NB4 (cell line): ENCODE measurements at regions not wholly inside any gene's neighbourhood (a gene's known extent, or its start where the extent isn't known, plus 50 kb on each side); places are given as distances from the start of the nearest gene placed in this dataset.

Source experiments
- DNase-seq: peaks from one replicate; pipeline ENCODE4 v3.0.0; 2010; ENCODE audit warnings: low read depth
- H3K4me3 ChIP-seq: one replicate; pipeline ENCODE4 v1.5.1; 2011; ENCODE audit warnings: mild to moderate bottlenecking, low read depth, low read length, moderate library complexity
- CTCF ChIP-seq: IDR thresholded peaks from one replicate; pipeline ENCODE4 v1.5.1; 2012; ENCODE audit warnings: low read depth, low read length
- MAX ChIP-seq: IDR thresholded peaks from 2 replicates; pipeline ENCODE4 v1.6.1; 2011; ENCODE audit warnings: low read depth, low read length
- MYC ChIP-seq: IDR thresholded peaks from 2 replicates; pipeline ENCODE4 v1.6.1; 2011; ENCODE audit warnings: low read depth, low read length
- POLR2A ChIP-seq: IDR thresholded peaks from 2 replicates; pipeline ENCODE4 v1.6.1; 2011; ENCODE audit warnings: mild to moderate bottlenecking; ENCODE audit not compliant: insufficient read length; ENCODE audit errors: extremely low read depth

DNA sequence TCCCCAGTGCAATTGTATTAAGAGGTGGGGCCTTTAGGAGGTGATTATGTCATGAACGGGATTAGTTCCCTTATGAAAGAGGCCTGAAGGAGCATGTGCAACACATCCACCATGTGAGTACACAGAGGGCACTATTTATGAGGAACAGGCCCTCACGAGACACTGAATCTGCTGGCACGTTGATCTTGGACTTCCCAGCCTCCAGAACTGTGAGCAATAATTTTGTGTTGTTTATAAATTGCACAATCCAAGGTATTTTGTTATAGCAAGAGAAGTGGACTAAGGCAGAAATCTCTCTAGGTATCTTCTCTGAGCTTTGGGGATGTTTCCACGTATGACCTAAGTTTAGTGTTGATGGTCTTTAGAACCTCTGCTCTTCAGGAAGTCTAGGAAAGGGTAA is 149.3 kb upstream of the CBLB start:
- DNase-seq, result no peak
- TF ChIP-seq MYC, result no peak
- no peak for TF ChIP-seq CTCF
- TF ChIP-seq POLR2A, result no peak
- TF ChIP-seq MAX, result no peak
- H3K4me3 ChIP-seq, result no peak overlapping the region

- DNase-seq, result no peak
- no peak for TF ChIP-seq POLR2A
- TF ChIP-seq CTCF, result no peak
- no peak for TF ChIP-seq MAX
- TF ChIP-seq MYC, result no peak
- H3K4me3 ChIP-seq, result no peak overlapping the region
Observed at GRCh38 chr3:106018929-106019550, 150.2 kb upstream of the CBLB start.

DNA sequence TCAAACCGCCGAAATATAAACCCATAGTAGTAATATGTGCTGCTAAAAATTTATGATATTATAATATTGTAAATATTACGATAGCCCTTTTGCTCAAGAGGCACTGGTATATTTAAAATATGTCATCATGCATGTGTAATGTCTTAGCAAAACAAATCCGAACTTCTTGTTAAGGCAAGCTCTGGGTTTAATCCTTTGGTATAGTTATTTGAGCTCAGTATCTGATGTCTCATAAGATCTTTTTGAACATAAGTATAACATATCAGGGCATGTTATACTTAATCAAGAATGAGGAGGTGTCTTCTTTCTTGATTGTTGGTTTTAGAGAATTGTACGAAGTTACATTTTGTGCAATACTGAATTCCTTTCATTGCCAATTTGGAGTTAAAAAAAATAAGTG is 154.1 kb upstream of the CBLB start:
- no peak for DNase-seq
- H3K4me3 ChIP-seq, result no peak overlapping the region
- TF ChIP-seq MYC, result no peak
- TF ChIP-seq POLR2A, result no peak

GRCh38 chr3:106025151-106025722 is 156.4 kb upstream of the CBLB start:
- no peak for DNase-seq
- H3K4me3 ChIP-seq, result no peak overlapping the region
- TF ChIP-seq MYC (no peak), CTCF (no peak), MAX (no peak), POLR2A (no peak)

- H3K4me3 ChIP-seq, result no peak overlapping the region
- DNase-seq, result no peak
Observed at GRCh38 chr3:106029954-106030626, 161.3 kb upstream of the CBLB start.

More at GRCh38 chr3:106029954-106030626, 161.3 kb upstream of the CBLB start:
- TF ChIP-seq CTCF, result no peak
- TF ChIP-seq MYC, result no peak
- TF ChIP-seq POLR2A, result no peak
- no peak for TF ChIP-seq MAX
